HEK293 (cell line): ENCODE measurements at regions not wholly inside any gene's neighbourhood (a gene's known extent, or its start where the extent isn't known, plus 50 kb on each side); places are given as distances from the start of the nearest gene placed in this dataset.

Experiments used
- CTCF ChIA-PET: fragments of 350-600 bp; formaldehyde crosslinking; extraction: SDS; loops from one replicate; lab custom pipeline; 2021; ENCODE audit warnings: antibody characterized with exemption; lab: Yijun Ruan, JAX
- POLR2A ChIA-PET: fragments of 300-600 bp; formaldehyde crosslinking; extraction: SDS; loops from one replicate; lab custom pipeline; 2020; ENCODE audit warnings: antibody characterized with exemption, inconsistent platforms; lab: Yijun Ruan, JAX
- H3K27ac ChIP-seq: fragments of 200-500 bp; sonication (Bioruptor generic); 2 replicates; pipeline ENCODE4 v1.5.1; 2014; ENCODE audit warnings: low read depth, low read length, control low read depth, inconsistent platforms; ENCODE audit errors: extremely low read depth
- H3K36me3 ChIP-seq, 2 experiments: fragments of 200-500 bp in 1 of 2; sonication (Bioruptor generic) in 1 of 2; 1 replicate in 1 of 2; 2 replicates in 1 of 2; pipeline ENCODE4 v1.5.1; 2014 to 2017; ENCODE audit warnings: inconsistent platforms in 2 of 2, low read length in 2 of 2; ENCODE audit not compliant: control insufficient read depth in 2 of 2, insufficient read depth in 1 of 2
- H3K4me1 ChIP-seq: fragments of 200-500 bp; sonication (Bioruptor generic); 2 replicates; pipeline ENCODE4 v1.5.1; 2014; ENCODE audit warnings: mild to moderate bottlenecking, low read length, inconsistent platforms; ENCODE audit not compliant: control insufficient read depth, insufficient read depth
- H3K4me3 ChIP-seq: 2 replicates; pipeline ENCODE4 v1.5.1; 2011; ENCODE audit warnings: low read depth, mild to moderate bottlenecking, control low read depth, low read length, moderate library complexity
- H3K9me3 ChIP-seq: fragments of 200-500 bp; sonication (Bioruptor generic); 2 replicates; pipeline ENCODE4 v1.5.1; 2014; ENCODE audit warnings: low read depth, low read length, inconsistent platforms; ENCODE audit not compliant: control insufficient read depth, insufficient read depth
- ATF2 ChIP-seq: fragments of 450-650 bp; formaldehyde crosslinking; IDR thresholded peaks from 2 replicates; pipeline ENCODE4 v1.5.1; 2016; ENCODE audit warnings: missing biosample characterization, missing genetic modification characterization, low read depth
- EGR2 ChIP-seq: fragments of 450-650 bp; formaldehyde crosslinking; IDR thresholded peaks from 2 replicates; pipeline ENCODE4 v1.5.1; 2016; ENCODE audit warnings: low read depth, missing biosample characterization, missing genetic modification characterization
- FEZF1 ChIP-seq: fragments of 450-650 bp; formaldehyde crosslinking; IDR thresholded peaks from 2 replicates; pipeline ENCODE4 v1.5.1; 2016; ENCODE audit warnings: missing biosample characterization, missing genetic modification characterization
- GLIS2 ChIP-seq: fragments of 450-650 bp; formaldehyde crosslinking; IDR thresholded peaks from 2 replicates; pipeline ENCODE4 v1.5.1; 2016; ENCODE audit warnings: missing biosample characterization, missing genetic modification characterization
- RBAK ChIP-seq: fragments of 450-650 bp; formaldehyde crosslinking; IDR thresholded peaks from 2 replicates; pipeline ENCODE4 v1.5.1; 2016; ENCODE audit warnings: missing biosample characterization, missing genetic modification characterization
- SCRT2 ChIP-seq: fragments of 450-650 bp; formaldehyde crosslinking; IDR thresholded peaks from 2 replicates; pipeline ENCODE4 v1.5.1; 2016; ENCODE audit warnings: missing biosample characterization, missing genetic modification characterization
- SETDB1 ChIP-seq: IDR thresholded peaks from one replicate; pipeline ENCODE4 v1.6.1; 2017; ENCODE audit warnings: mild to moderate bottlenecking, low read length, moderate library complexity, mixed read lengths; ENCODE audit not compliant: insufficient read length
- SP3 ChIP-seq: fragments of 450-650 bp; formaldehyde crosslinking; IDR thresholded peaks from 2 replicates; pipeline ENCODE4 v1.5.1; 2016; ENCODE audit warnings: missing biosample characterization, missing genetic modification characterization
- SP7 ChIP-seq: fragments of 450-650 bp; formaldehyde crosslinking; IDR thresholded peaks from 2 replicates; pipeline ENCODE4 v1.5.1; 2016; ENCODE audit warnings: missing biosample characterization, missing genetic modification characterization
- WT1 ChIP-seq: fragments of 450-650 bp; formaldehyde crosslinking; IDR thresholded peaks from 2 replicates; pipeline ENCODE4 v1.5.1; 2016; ENCODE audit warnings: missing biosample characterization, missing genetic modification characterization
- YY1 ChIP-seq: fragments of 450-650 bp; formaldehyde crosslinking; IDR thresholded peaks from 2 replicates; pipeline ENCODE4 v1.5.1; 2018; ENCODE audit warnings: missing biosample characterization, missing genetic modification characterization
- ZBTB26 ChIP-seq: fragments of 450-650 bp; formaldehyde crosslinking; optimal IDR thresholded peaks from 2 replicates; pipeline ENCODE3; 2016; ENCODE audit warnings: missing biosample characterization, mild to moderate bottlenecking, missing genetic modification characterization
- ZBTB7A ChIP-seq: fragments of 450-650 bp; formaldehyde crosslinking; IDR thresholded peaks from 2 replicates; pipeline ENCODE4 v1.5.1; 2016; ENCODE audit warnings: low read depth, missing biosample characterization, missing genetic modification characterization
- ZEB2 ChIP-seq: fragments of 450-650 bp; formaldehyde crosslinking; IDR thresholded peaks from 2 replicates; pipeline ENCODE4 v1.5.1; 2016; ENCODE audit warnings: missing biosample characterization, missing genetic modification characterization
- ZFHX2 ChIP-seq: fragments of 450-650 bp; formaldehyde crosslinking; conservative IDR thresholded peaks from 2 replicates; pipeline ENCODE4 v1.5.1; 2016; ENCODE audit warnings: missing biosample characterization, missing genetic modification characterization
- ZFP37 ChIP-seq: fragments of 450-650 bp; formaldehyde crosslinking; IDR thresholded peaks from 2 replicates; pipeline ENCODE4 v1.5.1; 2016; ENCODE audit warnings: missing biosample characterization, missing genetic modification characterization
- ZNF248 ChIP-seq: fragments of 450-650 bp; formaldehyde crosslinking; IDR thresholded peaks from 2 replicates; pipeline ENCODE4 v1.5.1; 2017; ENCODE audit warnings: missing biosample characterization, missing genetic modification characterization
- ZNF335 ChIP-seq: fragments of 450-650 bp; formaldehyde crosslinking; conservative IDR thresholded peaks from 2 replicates; pipeline ENCODE4 v1.5.1; 2016; ENCODE audit warnings: missing biosample characterization, missing genetic modification characterization
- ZNF37A ChIP-seq: fragments of 450-650 bp; IDR thresholded peaks from 2 replicates; pipeline ENCODE4 v1.5.1; 2018; ENCODE audit warnings: missing biosample characterization, missing genetic modification characterization
- ZNF423 ChIP-seq: fragments of 450-650 bp; formaldehyde crosslinking; IDR thresholded peaks from 2 replicates; pipeline ENCODE4 v1.5.1; 2016; ENCODE audit warnings: missing biosample characterization, missing genetic modification characterization
- ZNF510 ChIP-seq: fragments of 450-650 bp; formaldehyde crosslinking; IDR thresholded peaks from 2 replicates; pipeline ENCODE4 v1.5.1; 2018; ENCODE audit warnings: mild to moderate bottlenecking, missing genetic modification characterization, missing biosample characterization; ENCODE audit not compliant: insufficient replicate concordance
- ZNF654 ChIP-seq: fragments of 450-650 bp; formaldehyde crosslinking; IDR thresholded peaks from 2 replicates; pipeline ENCODE4 v1.5.1; 2016; ENCODE audit warnings: low read depth, missing biosample characterization, missing genetic modification characterization
- ZNF664 ChIP-seq: fragments of 450-650 bp; formaldehyde crosslinking; IDR thresholded peaks from 2 replicates; pipeline ENCODE4 v1.5.1; 2016; ENCODE audit warnings: missing biosample characterization, missing genetic modification characterization
- ZXDB ChIP-seq: fragments of 450-650 bp; formaldehyde crosslinking; IDR thresholded peaks from 2 replicates; pipeline ENCODE4 v1.5.1; 2016; ENCODE audit warnings: missing biosample characterization, missing genetic modification characterization
- TF ChIP-seq, protein P1 (sequence below): fragments of 450-650 bp; formaldehyde crosslinking; IDR thresholded peaks from 2 replicates; pipeline ENCODE4 v1.5.1; 2016; ENCODE audit warnings: missing biosample characterization, missing genetic modification characterization
- TF ChIP-seq, protein P2 (sequence below): fragments of 450-650 bp; formaldehyde crosslinking; IDR thresholded peaks from 2 replicates; pipeline ENCODE4 v1.5.1; 2016; ENCODE audit warnings: missing biosample characterization, missing genetic modification characterization

DNA sequence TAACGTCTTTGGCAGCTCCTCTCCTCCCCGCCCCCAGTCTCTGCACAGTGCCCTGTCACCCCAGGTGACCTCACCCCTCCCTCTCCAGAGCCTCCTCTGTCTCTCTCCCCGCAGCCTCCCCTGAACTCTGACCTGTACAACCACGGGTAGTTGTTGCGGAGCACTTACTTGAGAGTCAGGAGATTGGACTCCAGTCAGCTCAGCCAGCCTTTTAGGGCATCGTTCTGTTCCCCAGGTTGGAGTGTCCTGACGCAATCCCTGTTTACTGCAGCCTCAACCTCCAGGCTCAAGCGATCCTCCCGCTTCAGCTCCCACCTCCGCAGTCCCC is 177.7 kb downstream of the UACA start:
- ChIA-PET POLR2A (interaction anchor here (1.0 to 1.5 kb wide), 4 partner anchors 11 to 562 kb away, joined by 3 to 7 read pairs (median 4); no protein-coding TSS in a partner anchor), CTCF (interaction anchor here (0.5 to 7.6 kb wide), 41 partner anchors 8 to 679 kb away, joined by 3 to 50 read pairs (median 4); no protein-coding TSS in a partner anchor)
- no peaks in the 10 kb centered on the region for H3K36me3 ChIP-seq
- no peak overlapping the region for H3K27ac ChIP-seq
- peaks cover 16% of the 10 kb centered on the region; the same call in 1 of the 2 replicates for H3K4me1 ChIP-seq
- no peaks in the 10 kb centered on the region for H3K9me3 ChIP-seq
- peak overlapping the region; percentile 43 for H3K4me3 ChIP-seq
- TF ChIP-seq ZNF248 (tag by site-specific recombination) (no peak), RBAK (tag by site-specific recombination) (no peak), ZNF423 (no peak), ZBTB7A (no peak), ZFHX2 (tag by site-specific recombination) (peak; percentile 42), YY1 (tag by site-specific recombination) (no peak), GLIS2 (no peak), EGR2 (tag by site-specific recombination) (peak; percentile 15; the same call in 1 of the 2 replicates), ZNF510 (tag by site-specific recombination) (no peak), ZNF664 (no peak)

DNA sequence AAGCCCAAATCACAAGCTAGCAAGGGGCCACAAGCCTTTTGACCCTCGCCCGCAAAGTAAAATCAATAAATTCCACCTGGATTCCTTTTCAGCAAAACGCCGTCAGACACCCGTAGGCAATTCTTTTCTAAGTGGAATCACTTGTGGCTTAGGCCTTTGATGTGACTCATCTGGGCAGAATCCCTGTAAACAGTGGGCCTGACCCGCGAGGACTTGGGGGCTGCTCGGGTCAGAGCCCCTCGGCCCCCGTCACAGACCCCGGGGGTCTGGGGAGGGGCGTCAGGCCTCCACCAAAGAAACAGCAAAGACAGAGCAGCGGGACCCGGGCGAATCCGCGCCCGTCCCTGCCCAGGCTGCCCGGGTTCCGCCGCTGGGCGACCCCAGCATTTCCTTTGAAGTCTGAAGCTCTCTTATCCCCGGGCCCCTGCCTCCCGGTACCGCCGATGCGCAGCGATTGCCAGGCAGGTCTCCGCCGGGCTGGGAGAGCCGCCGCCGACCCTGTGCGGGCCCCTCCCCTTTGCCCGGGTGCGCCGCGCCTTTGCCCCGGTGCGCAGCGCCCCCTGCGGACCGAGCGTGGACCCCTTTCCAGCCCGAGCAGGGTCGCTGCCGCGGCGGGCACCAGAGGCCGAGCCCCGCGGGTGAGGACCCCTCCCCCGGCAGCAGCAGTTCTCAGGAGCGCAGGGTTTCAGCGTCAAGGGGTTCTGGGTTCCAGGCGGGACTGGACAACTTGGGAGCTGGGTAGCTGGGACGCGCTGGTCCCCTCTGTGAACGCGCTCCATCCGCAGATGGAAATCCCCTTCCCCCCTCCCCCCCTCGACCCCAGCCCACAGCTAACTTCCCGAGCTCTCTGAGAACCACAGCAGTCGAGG is 178.3 kb downstream of the UACA start:
- H3K4me1 ChIP-seq, result peaks cover 16% of the 10 kb centered on the region; the same call in 1 of the 2 replicates
- peak overlapping the region; percentile 77 for H3K27ac ChIP-seq
- H3K36me3 ChIP-seq, result no peaks in the 10 kb centered on the region
- no peaks in the 10 kb centered on the region for H3K9me3 ChIP-seq
- peak overlapping the region; percentile 43 for H3K4me3 ChIP-seq
- POLR2A ChIA-PET, result interaction anchor here (0.6 to 2.2 kb wide), 7 partner anchors 10 to 561 kb away, joined by 3 to 7 read pairs (median 4); partner anchors contain the start of gene TLE3
- CTCF ChIA-PET, result interaction anchor here (0.5 to 7.6 kb wide), 42 partner anchors 9 to 839 kb away, joined by 3 to 50 read pairs (median 4); no protein-coding TSS in a partner anchor
- TF ChIP-seq ZNF654 (tag by site-specific recombination) (peak; percentile 43), ZBTB26 (tag by site-specific recombination) (peak; percentile 55), SCRT2 (tag by site-specific recombination) (peak; percentile 81), WT1 (tag by site-specific recombination) (peak; percentile 23; the same call in 1 of the 2 replicates), SP7 (peak; percentile 59), SP3 (0 out of 2 replicates have a peak, but pooled peaks have one; percentile 20), SETDB1 (no peak), ZXDB (tag by site-specific recombination) (peak; percentile 72), ZNF335 (tag by site-specific recombination) (peak; percentile 50; the same call in 1 of the 2 replicates), ZEB2 (tag by site-specific recombination) (peak; percentile 76), ZFP37 (peak; percentile 89), ATF2 (tag by site-specific recombination) (no peak), ZNF37A (tag by site-specific recombination) (no peak), FEZF1 (tag by site-specific recombination) (no peak)
- TF ChIP-seq, protein P1, sequence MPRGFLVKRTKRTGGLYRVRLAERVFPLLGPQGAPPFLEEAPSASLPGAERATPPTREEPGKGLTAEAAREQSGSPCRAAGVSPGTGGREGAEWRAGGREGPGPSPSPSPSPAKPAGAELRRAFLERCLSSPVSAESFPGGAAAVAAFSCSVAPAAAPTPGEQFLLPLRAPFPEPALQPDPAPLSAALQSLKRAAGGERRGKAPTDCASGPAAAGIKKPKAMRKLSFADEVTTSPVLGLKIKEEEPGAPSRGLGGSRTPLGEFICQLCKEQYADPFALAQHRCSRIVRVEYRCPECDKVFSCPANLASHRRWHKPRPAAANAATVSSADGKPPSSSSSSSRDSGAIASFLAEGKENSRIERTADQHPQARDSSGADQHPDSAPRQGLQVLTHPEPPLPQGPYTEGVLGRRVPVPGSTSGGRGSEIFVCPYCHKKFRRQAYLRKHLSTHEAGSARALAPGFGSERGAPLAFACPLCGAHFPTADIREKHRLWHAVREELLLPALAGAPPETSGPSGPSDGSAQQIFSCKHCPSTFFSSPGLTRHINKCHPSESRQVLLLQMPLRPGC, result no peak
- TF ChIP-seq, protein P2, sequence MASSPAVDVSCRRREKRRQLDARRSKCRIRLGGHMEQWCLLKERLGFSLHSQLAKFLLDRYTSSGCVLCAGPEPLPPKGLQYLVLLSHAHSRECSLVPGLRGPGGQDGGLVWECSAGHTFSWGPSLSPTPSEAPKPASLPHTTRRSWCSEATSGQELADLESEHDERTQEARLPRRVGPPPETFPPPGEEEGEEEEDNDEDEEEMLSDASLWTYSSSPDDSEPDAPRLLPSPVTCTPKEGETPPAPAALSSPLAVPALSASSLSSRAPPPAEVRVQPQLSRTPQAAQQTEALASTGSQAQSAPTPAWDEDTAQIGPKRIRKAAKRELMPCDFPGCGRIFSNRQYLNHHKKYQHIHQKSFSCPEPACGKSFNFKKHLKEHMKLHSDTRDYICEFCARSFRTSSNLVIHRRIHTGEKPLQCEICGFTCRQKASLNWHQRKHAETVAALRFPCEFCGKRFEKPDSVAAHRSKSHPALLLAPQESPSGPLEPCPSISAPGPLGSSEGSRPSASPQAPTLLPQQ (tag by site-specific recombination), result peak; percentile 66
